ENCODE measurements at regions not wholly inside any gene's neighbourhood (a gene's known extent, or its start where the extent isn't known, plus 50 kb on each side); places are given as distances from the start of the nearest gene placed in this dataset.

- TF ChIP-seq POLR2A (IDR thresholded peaks at IDR 0.05; ENCODE audit: low read depth, low read length), result no peak
- TF ChIP-seq POLR2AphosphoS5 (IDR thresholded peaks at IDR 0.05; ENCODE audit: low read depth, low read length), result no peak
- no peak for TF ChIP-seq TAF1 (IDR thresholded peaks at IDR 0.05; ENCODE audit: low read depth, low read length)
- TF ChIP-seq SPI1 (IDR thresholded peaks at IDR 0.05; ENCODE audit: low read depth, low read length), result no peak
Measured at GRCh38 chr1:74943046-74943445, 191.1 kb upstream of the LHX8 start.
